SK-N-SH treated with all-trans-retinoic acid at 6 μM for 48 hours (cell line): ENCODE measurements at regions not wholly inside any gene's neighbourhood (a gene's known extent, or its start where the extent isn't known, plus 50 kb on each side); places are given as distances from the start of the nearest gene placed in this dataset.

Experiments used
- ARNTL ChIP-seq: fragments of 450-650 bp; formaldehyde crosslinking; IDR thresholded peaks from 2 replicates; pipeline ENCODE4 v1.5.0; 2020; ENCODE audit warnings: low read depth, mild to moderate bottlenecking, moderate library complexity, borderline replicate concordance
- BACH2 ChIP-seq: fragments of 250-450 bp; sonication (Bioruptor Pico); IDR thresholded peaks from 2 replicates; pipeline ENCODE4 v1.9.0; 2021; ENCODE audit warnings: mild to moderate bottlenecking, borderline replicate concordance
- PPARA ChIP-seq: fragments of 250-450 bp; sonication (Bioruptor Pico); IDR thresholded peaks from 2 replicates; pipeline ENCODE4 v1.5.0; 2020; ENCODE audit warnings: mild to moderate bottlenecking, borderline replicate concordance
- RARB ChIP-seq: fragments of 250-450 bp; sonication (Bioruptor Pico); IDR thresholded peaks from 2 replicates; pipeline ENCODE4 v1.8.0; 2021; ENCODE audit warnings: mild to moderate bottlenecking, moderate library complexity
- TSHZ2 ChIP-seq: fragments of 250-450 bp; sonication (Bioruptor Pico); IDR thresholded peaks from 2 replicates; pipeline ENCODE4 v1.5.0; 2020; ENCODE audit warnings: mild to moderate bottlenecking, moderate library complexity
- ZNF8 ChIP-seq: fragments of 450-650 bp; formaldehyde crosslinking; IDR thresholded peaks from 2 replicates; pipeline ENCODE4 v1.5.0; 2020; ENCODE audit warnings: mild to moderate bottlenecking, moderate library complexity
- TF ChIP-seq, protein P1 (sequence below): fragments of 250-450 bp; sonication (Bioruptor Pico); IDR thresholded peaks from 2 replicates; pipeline ENCODE4 v1.8.0; 2020; ENCODE audit warnings: mild to moderate bottlenecking, moderate library complexity, borderline replicate concordance

DNA sequence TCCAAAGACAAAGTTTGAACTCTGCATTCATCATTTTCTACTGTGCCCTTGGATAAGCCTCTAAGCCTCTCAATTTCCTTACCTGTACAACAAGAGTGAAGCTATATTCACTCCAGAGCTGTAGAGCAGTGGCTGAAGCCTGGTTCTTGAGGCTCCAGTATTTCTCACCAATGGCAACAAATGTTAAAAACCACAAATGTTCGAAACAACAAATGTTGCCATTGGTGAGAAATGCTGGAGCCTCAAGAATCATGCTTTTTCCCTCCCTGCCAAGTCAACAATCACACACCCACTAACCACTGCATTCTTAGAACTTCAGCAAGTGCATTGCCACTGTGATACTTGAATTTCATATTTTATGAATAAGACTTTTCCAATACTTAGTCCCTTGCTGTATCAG, 237.9 kb downstream of the TMEM26 start:
- no peak for TF ChIP-seq TSHZ2
- TF ChIP-seq PPARA (CRISPR knock-in tag), result no peak
- TF ChIP-seq, protein P1, sequence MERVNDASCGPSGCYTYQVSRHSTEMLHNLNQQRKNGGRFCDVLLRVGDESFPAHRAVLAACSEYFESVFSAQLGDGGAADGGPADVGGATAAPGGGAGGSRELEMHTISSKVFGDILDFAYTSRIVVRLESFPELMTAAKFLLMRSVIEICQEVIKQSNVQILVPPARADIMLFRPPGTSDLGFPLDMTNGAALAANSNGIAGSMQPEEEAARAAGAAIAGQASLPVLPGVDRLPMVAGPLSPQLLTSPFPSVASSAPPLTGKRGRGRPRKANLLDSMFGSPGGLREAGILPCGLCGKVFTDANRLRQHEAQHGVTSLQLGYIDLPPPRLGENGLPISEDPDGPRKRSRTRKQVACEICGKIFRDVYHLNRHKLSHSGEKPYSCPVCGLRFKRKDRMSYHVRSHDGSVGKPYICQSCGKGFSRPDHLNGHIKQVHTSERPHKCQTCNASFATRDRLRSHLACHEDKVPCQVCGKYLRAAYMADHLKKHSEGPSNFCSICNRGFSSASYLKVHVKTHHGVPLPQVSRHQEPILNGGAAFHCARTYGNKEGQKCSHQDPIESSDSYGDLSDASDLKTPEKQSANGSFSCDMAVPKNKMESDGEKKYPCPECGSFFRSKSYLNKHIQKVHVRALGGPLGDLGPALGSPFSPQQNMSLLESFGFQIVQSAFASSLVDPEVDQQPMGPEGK (CRISPR knock-in tag), result no peak
- TF ChIP-seq ARNTL (CRISPR knock-in tag), result no peak
- TF ChIP-seq ZNF8 (CRISPR knock-in tag), result no peak
- TF ChIP-seq RARB (CRISPR knock-in tag), result no peak
- TF ChIP-seq BACH2, result no peak
